ENCODE measurements at regions not wholly inside any gene's neighbourhood (a gene's known extent, or its start where the extent isn't known, plus 50 kb on each side); places are given as distances from the start of the nearest gene placed in this dataset.
A peak's percentile ranks its signal among the peaks of the same experiment; 100 is the strongest.
"Not testable (repeated sequence)": the region's sequence is repeated elsewhere in the genome, so short reads cannot be mapped to it uniquely, and the experiment has no call there.

GRCh38 chr9:104993291-104993963, 65.5 kb upstream of the ABCA1 start:
- H3K4me3 ChIP-seq (ENCODE audit: low read depth, low read length), result no peak overlapping the region
- no peak for DNase-seq (ENCODE audit: low read depth)
- TF ChIP-seq CTCF (IDR thresholded peaks at IDR 0.05; ENCODE audit: low read depth, low read length, missing control alignments), result no peak
- in situ Hi-C loops (cut with HindIII; ENCODE audit: low sequenced_read_pairs), result no loop called here

GRCh38 chr9:104997536-104997935, 69.6 kb upstream of the ABCA1 start:
- DNase-seq (ENCODE audit: low read depth), result peak; percentile 12
- in situ Hi-C loops (cut with HindIII; ENCODE audit: low sequenced_read_pairs), result no loop called here

GRCh38 chr9:104999136-104999535, 71.2 kb upstream of the ABCA1 start:
- no peak for TF ChIP-seq CTCF (IDR thresholded peaks at IDR 0.05; ENCODE audit: low read depth, low read length, missing control alignments)
- no peak overlapping the region for H3K4me3 ChIP-seq (ENCODE audit: low read depth, low read length)
- DNase-seq (ENCODE audit: low read depth), result no peak
- in situ Hi-C loops (cut with HindIII; ENCODE audit: low sequenced_read_pairs), result no loop called here

More at GRCh38 chr9:104997536-104997935, 69.6 kb upstream of the ABCA1 start:
- no peak for TF ChIP-seq CTCF (IDR thresholded peaks at IDR 0.05; ENCODE audit: low read depth, low read length, missing control alignments)
- H3K4me3 ChIP-seq (ENCODE audit: low read depth, low read length), result no peak overlapping the region

- in situ Hi-C loops (cut with HindIII; ENCODE audit: low sequenced_read_pairs); DNase-seq (ENCODE audit: low read depth); H3K4me3 ChIP-seq (ENCODE audit: low read depth, low read length): not testable (repeated sequence)
These were observed 72.6 kb upstream of the ABCA1 start for GRCh38 chr9:105000529-105000928.

GRCh38 chr9:105004466-105005090, 76.6 kb upstream of the ABCA1 start:
- DNase-seq (ENCODE audit: low read depth), result no peak
- H3K4me3 ChIP-seq (ENCODE audit: low read depth, low read length), result no peak overlapping the region
- in situ Hi-C loops (cut with HindIII; ENCODE audit: low sequenced_read_pairs), result no loop called here
- no peak for TF ChIP-seq CTCF (IDR thresholded peaks at IDR 0.05; ENCODE audit: low read depth, low read length, missing control alignments)

- in situ Hi-C loops (cut with HindIII; ENCODE audit: low sequenced_read_pairs), result no loop called here
These were observed 77.2 kb upstream of the ABCA1 start for GRCh38 chr9:105005186-105005585.

More at GRCh38 chr9:105005186-105005585, 77.2 kb upstream of the ABCA1 start:
- no peak for TF ChIP-seq CTCF (IDR thresholded peaks at IDR 0.05; ENCODE audit: low read depth, low read length, missing control alignments)
- no peak for DNase-seq (ENCODE audit: low read depth)
- H3K4me3 ChIP-seq (ENCODE audit: low read depth, low read length), result no peak overlapping the region
